HG02642 (cell line): ENCODE measurements at regions not wholly inside any gene's neighbourhood (a gene's known extent, or its start where the extent isn't known, plus 50 kb on each side); places are given as distances from the start of the nearest gene placed in this dataset.
A peak's percentile ranks its signal among the peaks of the same experiment; 100 is the strongest.
"Not testable (repeated sequence)": the region's sequence is repeated elsewhere in the genome, so short reads cannot be mapped to it uniquely, and the experiment has no call there.

Source experiments
- ATAC-seq: cut with Tn5 transposase; IDR thresholded peaks from one replicate; pipeline ENCODE4 v1.9.1; 2021; ENCODE audit warnings: mild to moderate bottlenecking; ENCODE audit not compliant: unreplicated experiment, poor library complexity

- not testable (repeated sequence) for ATAC-seq
Measured at GRCh38 chr7:55743454-55743717, 119.2 kb downstream of the SEPTIN14 start.

- ATAC-seq, result not testable (repeated sequence)
Measured at GRCh38 chr7:55742651-55743453, 119.7 kb downstream of the SEPTIN14 start.

GRCh38 chr7:55741721-55742631 lies 120.6 kb downstream of the SEPTIN14 start:
- ATAC-seq, result not testable (repeated sequence)

DNA sequence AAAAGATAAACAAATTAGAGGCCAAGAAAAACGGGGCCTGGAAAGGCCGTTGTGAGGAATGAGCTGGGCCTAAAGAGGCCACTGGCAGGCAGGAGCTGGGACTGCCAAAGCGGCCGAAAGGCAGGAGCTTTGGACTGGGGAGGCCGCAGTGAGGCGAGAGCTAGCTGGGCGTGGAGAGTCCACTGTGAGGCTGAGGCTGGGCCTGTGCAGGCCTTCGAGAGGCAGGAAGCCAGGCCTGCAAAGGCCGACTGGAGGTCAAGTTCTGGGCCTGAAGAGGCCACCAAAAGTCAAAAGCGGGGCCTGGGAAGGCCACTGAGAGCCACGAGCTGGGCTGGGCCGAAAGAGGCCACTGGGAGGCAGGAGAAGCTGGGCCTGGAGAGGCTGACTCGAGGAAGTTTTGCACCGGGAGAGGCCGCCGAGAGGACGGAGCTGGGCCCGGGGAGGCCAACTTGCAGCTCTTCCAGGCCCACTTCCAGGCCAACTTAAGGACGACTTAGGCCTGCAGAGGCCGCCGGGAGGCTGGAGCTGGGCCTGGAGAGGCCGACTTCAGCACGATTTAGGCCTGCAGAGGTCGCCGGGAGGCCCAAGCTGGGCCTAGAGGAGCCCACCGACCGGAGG lies 121.8 kb downstream of the SEPTIN14 start:
- ATAC-seq, result not testable (repeated sequence)

DNA sequence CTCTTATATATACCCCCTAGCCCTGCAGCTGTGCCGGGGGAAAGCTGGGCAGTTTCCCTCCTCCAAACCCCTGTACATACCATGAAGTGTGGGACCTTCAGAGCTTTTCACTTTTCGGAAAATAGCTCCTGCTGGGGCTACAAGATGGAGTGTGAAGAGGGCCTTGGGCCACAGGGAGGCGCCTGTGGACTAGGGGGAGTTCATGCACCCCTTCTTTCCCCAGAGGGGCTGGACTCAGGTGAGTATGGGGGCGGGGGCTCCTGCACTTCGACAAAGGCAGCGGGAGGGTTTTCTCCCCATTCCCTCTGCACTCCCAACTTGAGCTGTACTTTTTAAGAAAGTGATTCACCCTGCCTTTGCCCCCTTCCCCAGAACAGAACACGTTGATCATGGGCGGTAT lies 122.5 kb downstream of the SEPTIN14 start:
- ATAC-seq, result not testable (repeated sequence)

DNA sequence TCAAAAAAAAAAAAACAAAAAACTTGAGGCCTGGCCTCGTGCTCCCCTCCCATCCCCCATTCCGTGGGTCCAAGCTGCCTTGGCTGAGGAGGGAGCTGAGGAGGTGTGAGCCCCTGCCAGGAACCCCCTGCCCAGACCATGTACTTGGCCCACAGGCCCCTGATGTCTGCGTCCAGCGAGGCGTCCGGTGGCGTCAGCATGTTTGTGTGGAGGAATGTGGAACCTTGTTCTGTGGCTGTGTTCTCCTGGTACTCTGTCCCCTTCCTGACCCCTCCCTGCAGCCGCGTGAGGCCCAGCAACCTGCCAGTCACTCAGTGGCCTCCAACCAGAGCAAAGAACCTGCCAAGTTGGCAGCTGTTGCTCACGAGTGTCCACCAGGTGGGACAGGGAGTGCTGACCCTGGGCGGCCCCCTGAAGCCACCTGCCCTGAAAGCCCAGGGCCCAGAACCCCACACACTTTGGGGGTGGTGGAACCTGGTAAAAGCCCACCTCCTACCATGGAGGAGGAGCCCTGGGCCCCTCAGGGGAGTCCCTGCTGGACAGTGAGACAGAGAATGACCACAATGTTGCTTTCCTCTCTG lies 125.8 kb downstream of the SEPTIN14 start:
- not testable (repeated sequence) for ATAC-seq

DNA sequence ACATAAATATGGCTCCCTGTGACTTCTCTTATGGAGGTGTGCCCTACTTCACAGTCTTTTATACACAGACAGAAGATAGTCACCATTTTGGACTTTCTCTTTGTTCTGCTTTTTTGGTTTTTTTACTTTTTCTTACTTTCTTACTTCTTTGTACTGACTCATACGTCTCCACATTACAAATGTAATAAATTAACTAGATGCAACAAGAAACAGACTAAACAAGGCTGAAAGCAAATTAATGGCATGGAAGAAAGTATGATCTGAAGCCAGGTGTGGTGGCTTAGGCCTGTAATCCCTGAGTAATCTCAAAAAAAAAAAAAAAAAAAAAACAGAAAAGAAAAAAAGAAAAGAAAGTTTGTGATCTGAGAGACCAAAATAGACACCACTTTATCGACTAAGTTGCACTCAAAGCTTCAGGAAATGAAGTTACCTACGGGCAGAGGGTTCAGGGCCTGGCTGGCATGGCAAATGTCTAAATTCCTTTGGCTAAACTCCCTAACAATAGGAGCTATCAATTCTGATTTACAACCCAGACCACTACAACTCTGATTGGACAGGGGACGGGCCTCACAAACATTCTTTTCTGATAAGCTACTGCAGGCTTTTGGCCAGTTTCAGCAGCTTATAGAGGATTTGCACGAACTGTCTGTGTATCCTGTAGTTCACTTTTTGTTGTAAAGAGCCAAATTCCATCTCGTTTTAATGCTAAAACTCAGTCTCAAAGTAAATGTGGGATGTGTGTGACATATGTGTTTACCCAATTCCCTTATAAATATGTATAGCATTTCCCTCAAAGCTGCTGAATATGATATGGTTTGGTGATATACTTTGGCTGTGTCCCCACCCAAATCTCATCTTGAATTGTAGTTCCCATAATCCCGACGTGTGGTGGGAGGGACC lies 129.1 kb downstream of the SEPTIN14 start:
- no peak for ATAC-seq

GRCh38 chr7:55731931-55732330 lies 130.6 kb downstream of the SEPTIN14 start:
- no peak for ATAC-seq

GRCh38 chr7:55730197-55730596 lies 132.4 kb downstream of the SEPTIN14 start:
- no peak for ATAC-seq

- ATAC-seq, result no peak
Measured at GRCh38 chr7:55723621-55723941, 139.0 kb downstream of the SEPTIN14 start.

DNA sequence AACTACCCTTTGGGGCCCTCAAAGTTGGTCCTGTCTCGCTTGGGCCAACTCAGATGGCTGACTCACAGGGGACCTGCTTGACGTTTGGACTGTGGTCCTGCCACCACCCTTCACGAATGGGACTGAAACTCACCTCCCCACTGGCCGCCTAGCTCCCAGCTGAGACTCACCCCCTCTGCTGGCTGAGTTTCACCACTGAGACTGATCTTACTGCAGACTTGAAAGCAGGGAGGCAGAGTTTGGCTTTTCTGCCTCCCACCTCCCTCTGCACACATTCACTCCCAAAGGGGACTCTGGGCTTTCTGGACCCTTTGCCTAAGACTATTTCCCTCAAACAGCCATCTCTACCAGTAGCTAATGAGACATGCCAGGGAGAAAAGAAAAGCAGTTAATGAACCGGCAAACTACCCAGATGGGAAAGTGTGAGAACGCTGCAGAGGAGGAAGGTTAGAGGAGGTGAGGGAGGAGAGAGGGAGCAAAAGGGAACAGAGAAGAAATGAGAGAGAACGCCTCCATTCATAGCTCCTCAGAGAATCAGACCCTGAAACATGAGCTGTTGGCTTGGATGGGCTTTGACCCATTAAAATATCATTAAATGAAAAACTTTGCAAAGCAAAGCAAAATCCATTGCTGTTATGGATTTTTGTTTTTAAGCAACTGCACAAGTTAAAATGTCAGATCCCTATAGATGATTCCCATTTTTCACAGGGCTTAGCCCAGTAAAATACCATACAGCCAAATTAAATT lies 139.5 kb downstream of the SEPTIN14 start:
- ATAC-seq, result peak; percentile 99

- ATAC-seq, result not testable (repeated sequence)
Measured at GRCh38 chr7:55721004-55721403, 141.5 kb downstream of the SEPTIN14 start.

GRCh38 chr7:55715247-55715867 lies 143.1 kb upstream of the VOPP1 start:
- ATAC-seq, result not testable (repeated sequence)

GRCh38 chr7:55714370-55714769 lies 142.1 kb upstream of the VOPP1 start:
- not testable (repeated sequence) for ATAC-seq

DNA sequence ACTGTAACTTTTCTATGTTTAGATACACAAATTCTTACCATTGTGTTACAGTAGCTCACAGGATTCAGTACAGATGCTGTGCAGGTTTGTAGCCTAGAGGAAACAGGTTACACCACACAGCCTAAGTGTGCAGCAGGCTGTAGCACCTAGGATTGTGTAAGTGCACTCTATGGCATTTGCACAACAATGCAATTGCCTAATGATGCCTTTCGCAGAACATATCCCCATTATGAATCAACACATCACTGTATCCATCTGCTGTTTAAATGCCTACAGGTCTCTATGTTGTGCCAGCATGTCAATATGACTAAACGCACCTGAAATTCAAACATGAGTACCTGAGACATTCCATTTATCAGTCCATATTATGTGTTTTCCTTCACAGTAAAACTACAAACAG lies 138.0 kb upstream of the VOPP1 start:
- ATAC-seq, result not testable (repeated sequence)

DNA sequence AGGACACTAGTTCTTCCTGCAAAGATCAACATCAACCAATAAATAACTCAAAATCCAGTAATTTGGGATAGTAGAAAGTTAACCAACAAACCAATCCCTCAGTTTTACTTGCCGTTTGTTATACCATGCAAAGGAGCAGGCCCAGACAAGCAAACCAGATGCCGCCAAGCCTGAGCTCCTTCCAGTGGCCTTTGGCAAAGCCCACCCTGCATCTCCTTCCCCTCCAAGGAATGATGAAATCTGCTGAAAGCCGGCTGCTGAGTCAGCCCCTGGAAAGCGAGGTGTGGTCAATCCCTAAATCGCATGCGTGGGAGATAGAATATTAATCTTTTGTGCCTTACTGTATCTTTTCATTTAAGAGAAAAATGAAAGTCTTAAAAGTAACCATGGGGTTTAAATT lies 135.7 kb upstream of the VOPP1 start:
- ATAC-seq, result not testable (repeated sequence)

GRCh38 chr7:55707410-55707809 lies 135.1 kb upstream of the VOPP1 start:
- not testable (repeated sequence) for ATAC-seq

DNA sequence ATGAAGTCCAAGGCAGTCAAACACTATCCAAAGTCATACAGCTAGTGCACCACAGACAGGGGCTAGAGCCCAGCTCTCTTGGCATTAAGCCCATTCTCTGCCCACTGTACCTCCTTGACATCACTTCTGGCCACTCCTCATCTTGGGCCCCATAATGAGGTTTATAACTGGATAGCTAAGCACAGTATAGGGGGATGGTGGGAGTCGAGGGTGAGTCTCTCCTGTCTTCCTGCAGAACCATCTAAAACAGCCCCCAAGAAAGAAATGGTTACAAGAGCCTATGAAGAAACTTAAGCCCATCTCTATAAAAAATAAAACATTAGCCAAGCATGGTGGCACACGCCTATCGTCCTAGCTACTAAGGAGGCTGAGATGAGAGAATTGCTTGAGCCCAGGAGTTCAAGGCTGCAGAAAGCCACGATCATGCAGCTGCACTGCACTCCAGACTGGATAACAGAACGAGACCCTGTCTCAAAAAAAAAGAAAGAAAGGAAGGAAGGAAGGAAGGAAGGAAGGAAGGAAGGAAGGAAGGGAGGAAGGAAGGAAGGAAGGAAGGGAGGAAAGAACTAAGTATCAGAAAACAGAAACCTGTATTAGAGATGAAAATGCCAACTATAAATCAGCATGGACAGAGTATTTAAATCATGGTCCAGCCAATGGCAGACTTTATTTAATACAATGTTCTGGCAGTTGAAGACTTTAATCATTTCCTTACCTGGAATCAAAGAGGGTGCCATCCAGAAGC lies 134.3 kb upstream of the VOPP1 start:
- not testable (repeated sequence) for ATAC-seq
